HEK293 (cell line): ENCODE measurements at regions not wholly inside any gene's neighbourhood (a gene's known extent, or its start where the extent isn't known, plus 50 kb on each side); places are given as distances from the start of the nearest gene placed in this dataset.
A peak's percentile ranks its signal among the peaks of the same experiment; 100 is the strongest.

Experiments used
- CTCF ChIA-PET: fragments of 350-600 bp; formaldehyde crosslinking; extraction: SDS; loops from one replicate; lab custom pipeline; 2021; ENCODE audit warnings: antibody characterized with exemption; lab: Yijun Ruan, JAX
- POLR2A ChIA-PET: fragments of 300-600 bp; formaldehyde crosslinking; extraction: SDS; loops from one replicate; lab custom pipeline; 2020; ENCODE audit warnings: antibody characterized with exemption, inconsistent platforms; lab: Yijun Ruan, JAX
- H3K27ac ChIP-seq: fragments of 200-500 bp; sonication (Bioruptor generic); 2 replicates; pipeline ENCODE4 v1.5.1; 2014; ENCODE audit warnings: low read depth, low read length, control low read depth, inconsistent platforms; ENCODE audit errors: extremely low read depth
- H3K36me3 ChIP-seq, 2 experiments: fragments of 200-500 bp in 1 of 2; sonication (Bioruptor generic) in 1 of 2; 1 replicate in 1 of 2; 2 replicates in 1 of 2; pipeline ENCODE4 v1.5.1; 2014 to 2017; ENCODE audit warnings: inconsistent platforms in 2 of 2, low read length in 2 of 2; ENCODE audit not compliant: control insufficient read depth in 2 of 2, insufficient read depth in 1 of 2
- H3K4me1 ChIP-seq: fragments of 200-500 bp; sonication (Bioruptor generic); 2 replicates; pipeline ENCODE4 v1.5.1; 2014; ENCODE audit warnings: mild to moderate bottlenecking, low read length, inconsistent platforms; ENCODE audit not compliant: control insufficient read depth, insufficient read depth
- H3K4me3 ChIP-seq: 2 replicates; pipeline ENCODE4 v1.5.1; 2011; ENCODE audit warnings: low read depth, mild to moderate bottlenecking, control low read depth, low read length, moderate library complexity
- H3K9me3 ChIP-seq: fragments of 200-500 bp; sonication (Bioruptor generic); 2 replicates; pipeline ENCODE4 v1.5.1; 2014; ENCODE audit warnings: low read depth, low read length, inconsistent platforms; ENCODE audit not compliant: control insufficient read depth, insufficient read depth
- BCL11B ChIP-seq: fragments of 450-650 bp; formaldehyde crosslinking; IDR thresholded peaks from 2 replicates; pipeline ENCODE4 v1.5.1; 2016; ENCODE audit warnings: low read depth, missing biosample characterization, missing genetic modification characterization
- WT1 ChIP-seq: fragments of 450-650 bp; formaldehyde crosslinking; IDR thresholded peaks from 2 replicates; pipeline ENCODE4 v1.5.1; 2016; ENCODE audit warnings: missing biosample characterization, missing genetic modification characterization
- ZBTB20 ChIP-seq: fragments of 450-650 bp; formaldehyde crosslinking; IDR thresholded peaks from 2 replicates; pipeline ENCODE4 v1.5.1; 2016; ENCODE audit warnings: missing biosample characterization, missing genetic modification characterization
- ZBTB8A ChIP-seq: fragments of 450-650 bp; formaldehyde crosslinking; IDR thresholded peaks from 2 replicates; pipeline ENCODE4 v1.5.1; 2016; ENCODE audit warnings: missing biosample characterization, missing genetic modification characterization
- ZFHX2 ChIP-seq: fragments of 450-650 bp; formaldehyde crosslinking; conservative IDR thresholded peaks from 2 replicates; pipeline ENCODE4 v1.5.1; 2016; ENCODE audit warnings: missing biosample characterization, missing genetic modification characterization
- ZNF114 ChIP-seq: fragments of 450-650 bp; formaldehyde crosslinking; IDR thresholded peaks from 2 replicates; pipeline ENCODE4 v1.5.0; 2017; ENCODE audit warnings: missing biosample characterization, missing genetic modification characterization
- ZNF132 ChIP-seq: fragments of 450-650 bp; formaldehyde crosslinking; IDR thresholded peaks from 2 replicates; pipeline ENCODE4 v1.5.1; 2017; ENCODE audit warnings: missing biosample characterization, missing genetic modification characterization, borderline replicate concordance
- ZNF133 ChIP-seq: fragments of 450-650 bp; formaldehyde crosslinking; IDR thresholded peaks from 2 replicates; pipeline ENCODE4 v1.5.1; 2016; ENCODE audit warnings: missing biosample characterization, missing genetic modification characterization
- ZNF140 ChIP-seq: fragments of 450-650 bp; formaldehyde crosslinking; IDR thresholded peaks from 2 replicates; pipeline ENCODE4 v1.5.1; 2016; ENCODE audit warnings: missing biosample characterization, missing genetic modification characterization
- ZNF16 ChIP-seq: fragments of 450-650 bp; formaldehyde crosslinking; IDR thresholded peaks from 2 replicates; pipeline ENCODE4 v1.5.1; 2016; ENCODE audit warnings: low read depth, missing biosample characterization, missing genetic modification characterization
- ZNF335 ChIP-seq: fragments of 450-650 bp; formaldehyde crosslinking; conservative IDR thresholded peaks from 2 replicates; pipeline ENCODE4 v1.5.1; 2016; ENCODE audit warnings: missing biosample characterization, missing genetic modification characterization
- ZNF37A ChIP-seq: fragments of 450-650 bp; IDR thresholded peaks from 2 replicates; pipeline ENCODE4 v1.5.1; 2018; ENCODE audit warnings: missing biosample characterization, missing genetic modification characterization
- ZNF561 ChIP-seq: fragments of 450-650 bp; IDR thresholded peaks from 2 replicates; pipeline ENCODE4 v1.5.1; 2018; ENCODE audit warnings: missing biosample characterization, missing genetic modification characterization, borderline replicate concordance
- ZNF629 ChIP-seq: fragments of 450-650 bp; formaldehyde crosslinking; IDR thresholded peaks from 2 replicates; pipeline ENCODE4 v1.5.1; 2017; ENCODE audit warnings: missing biosample characterization, missing genetic modification characterization
- ZNF670 ChIP-seq: fragments of 450-650 bp; formaldehyde crosslinking; IDR thresholded peaks from 2 replicates; pipeline ENCODE4 v1.5.1; 2016; ENCODE audit warnings: missing biosample characterization, missing genetic modification characterization, low read depth
- ZNF677 ChIP-seq: fragments of 450-650 bp; IDR thresholded peaks from 2 replicates; pipeline ENCODE4 v1.5.0; 2018; ENCODE audit warnings: missing biosample characterization, mild to moderate bottlenecking, missing genetic modification characterization, moderate library complexity
- TF ChIP-seq, protein P1 (sequence below): fragments of 450-650 bp; formaldehyde crosslinking; IDR thresholded peaks from 2 replicates; pipeline ENCODE4 v1.5.1; 2016; ENCODE audit warnings: missing biosample characterization, missing genetic modification characterization
- TF ChIP-seq, protein P2 (sequence below): fragments of 450-650 bp; formaldehyde crosslinking; IDR thresholded peaks from 2 replicates; pipeline ENCODE4 v1.5.1; 2016; ENCODE audit warnings: missing biosample characterization, missing genetic modification characterization
- TF ChIP-seq, protein P3 (sequence below): fragments of 450-650 bp; formaldehyde crosslinking; IDR thresholded peaks from 2 replicates; pipeline ENCODE4 v1.5.1; 2016; ENCODE audit warnings: missing biosample characterization, missing genetic modification characterization

GRCh38 chr2:223537115-223537514 lies 65.0 kb downstream of the SCG2 start:
- no peaks in the 10 kb centered on the region for H3K9me3 ChIP-seq
- CTCF ChIA-PET = interaction anchor here (0.6 to 1.1 kb wide), 2 partner anchors 11 to 171 kb away, joined by 5 read pairs; no protein-coding TSS in a partner anchor

GRCh38 chr2:223537651-223538601 lies 64.2 kb downstream of the SCG2 start:
- no peak for TF ChIP-seq ZNF670
- peak; percentile 51 for TF ChIP-seq ZNF335
- no peak for TF ChIP-seq ZBTB8A (tag by site-specific recombination)
- TF ChIP-seq WT1 (tag by site-specific recombination) = 0 out of 2 replicates have a peak, but pooled peaks have one; percentile 14
- TF ChIP-seq ZNF133 (tag by site-specific recombination) = no peak
- TF ChIP-seq, all 188 proteins: peak for 2
- H3K36me3 ChIP-seq = no peaks in the 10 kb centered on the region
- H3K27ac ChIP-seq = peak overlapping the region; percentile 1; the same call in 1 of the 2 replicates
- ChIA-PET POLR2A (interaction anchor here (1.1 to 1.3 kb wide), 2 partner anchors 8 to 11 kb away, joined by 3 read pairs; no protein-coding TSS in a partner anchor), CTCF (interaction anchor here (0.6 to 1.6 kb wide), 5 partner anchors 10 to 170 kb away, joined by 3 to 7 read pairs (median 5); no protein-coding TSS in a partner anchor)
- H3K4me1 ChIP-seq = peaks cover 25% of the 10 kb centered on the region
- no peak overlapping the region for H3K4me3 ChIP-seq
- no peaks in the 10 kb centered on the region for H3K9me3 ChIP-seq

More at GRCh38 chr2:223537115-223537514, 65.0 kb downstream of the SCG2 start:
- H3K27ac ChIP-seq = no peak overlapping the region
- TF ChIP-seq ZNF37A (no peak), WT1 (tag by site-specific recombination) (no peak), ZNF132 (tag by site-specific recombination) (no peak), ZNF140 (tag by site-specific recombination) (no peak), ZNF677 (tag by site-specific recombination) (no peak), BCL11B (tag by site-specific recombination) (no peak), ZNF114 (tag by site-specific recombination) (no peak), ZNF16 (tag by site-specific recombination) (no peak), ZBTB20 (tag by site-specific recombination) (no peak), ZFHX2 (tag by site-specific recombination) (no peak), ZNF629 (no peak), ZNF561 (no peak)
- TF ChIP-seq, protein P1, sequence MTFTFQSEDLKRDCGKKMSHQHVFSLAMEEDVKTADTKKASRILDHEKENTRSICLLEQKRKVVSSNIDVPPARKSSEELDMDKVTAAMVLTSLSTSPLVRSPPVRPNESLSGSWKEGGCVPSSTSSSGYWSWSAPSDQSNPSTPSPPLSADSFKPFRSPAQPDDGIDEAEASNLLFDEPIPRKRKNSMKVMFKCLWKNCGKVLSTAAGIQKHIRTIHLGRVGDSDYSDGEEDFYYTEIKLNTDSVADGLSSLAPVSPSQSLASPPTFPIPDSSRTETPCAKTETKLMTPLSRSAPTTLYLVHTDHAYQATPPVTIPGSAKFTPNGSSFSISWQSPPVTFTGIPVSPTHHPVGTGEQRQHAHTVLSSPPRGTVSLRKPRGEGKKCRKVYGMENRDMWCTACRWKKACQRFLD (tag by site-specific recombination) = no peak
- TF ChIP-seq, protein P2, sequence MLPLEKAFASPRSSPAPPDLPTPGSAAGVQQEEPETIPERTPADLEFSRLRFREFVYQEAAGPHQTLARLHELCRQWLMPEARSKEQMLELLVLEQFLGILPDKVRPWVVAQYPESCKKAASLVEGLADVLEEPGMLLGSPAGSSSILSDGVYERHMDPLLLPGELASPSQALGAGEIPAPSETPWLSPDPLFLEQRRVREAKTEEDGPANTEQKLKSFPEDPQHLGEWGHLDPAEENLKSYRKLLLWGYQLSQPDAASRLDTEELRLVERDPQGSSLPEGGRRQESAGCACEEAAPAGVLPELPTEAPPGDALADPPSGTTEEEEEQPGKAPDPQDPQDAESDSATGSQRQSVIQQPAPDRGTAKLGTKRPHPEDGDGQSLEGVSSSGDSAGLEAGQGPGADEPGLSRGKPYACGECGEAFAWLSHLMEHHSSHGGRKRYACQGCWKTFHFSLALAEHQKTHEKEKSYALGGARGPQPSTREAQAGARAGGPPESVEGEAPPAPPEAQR = no peak
- TF ChIP-seq, protein P3, sequence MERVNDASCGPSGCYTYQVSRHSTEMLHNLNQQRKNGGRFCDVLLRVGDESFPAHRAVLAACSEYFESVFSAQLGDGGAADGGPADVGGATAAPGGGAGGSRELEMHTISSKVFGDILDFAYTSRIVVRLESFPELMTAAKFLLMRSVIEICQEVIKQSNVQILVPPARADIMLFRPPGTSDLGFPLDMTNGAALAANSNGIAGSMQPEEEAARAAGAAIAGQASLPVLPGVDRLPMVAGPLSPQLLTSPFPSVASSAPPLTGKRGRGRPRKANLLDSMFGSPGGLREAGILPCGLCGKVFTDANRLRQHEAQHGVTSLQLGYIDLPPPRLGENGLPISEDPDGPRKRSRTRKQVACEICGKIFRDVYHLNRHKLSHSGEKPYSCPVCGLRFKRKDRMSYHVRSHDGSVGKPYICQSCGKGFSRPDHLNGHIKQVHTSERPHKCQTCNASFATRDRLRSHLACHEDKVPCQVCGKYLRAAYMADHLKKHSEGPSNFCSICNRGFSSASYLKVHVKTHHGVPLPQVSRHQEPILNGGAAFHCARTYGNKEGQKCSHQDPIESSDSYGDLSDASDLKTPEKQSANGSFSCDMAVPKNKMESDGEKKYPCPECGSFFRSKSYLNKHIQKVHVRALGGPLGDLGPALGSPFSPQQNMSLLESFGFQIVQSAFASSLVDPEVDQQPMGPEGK (tag by site-specific recombination) = no peak
- H3K36me3 ChIP-seq = no peaks in the 10 kb centered on the region
- peaks cover 25% of the 10 kb centered on the region for H3K4me1 ChIP-seq
- POLR2A ChIA-PET = no interaction called here
- H3K4me3 ChIP-seq = no peak overlapping the region
